ENCODE measurements at regions not wholly inside any gene's neighbourhood (a gene's known extent, or its start where the extent isn't known, plus 50 kb on each side); places are given as distances from the start of the nearest gene placed in this dataset.

DNA sequence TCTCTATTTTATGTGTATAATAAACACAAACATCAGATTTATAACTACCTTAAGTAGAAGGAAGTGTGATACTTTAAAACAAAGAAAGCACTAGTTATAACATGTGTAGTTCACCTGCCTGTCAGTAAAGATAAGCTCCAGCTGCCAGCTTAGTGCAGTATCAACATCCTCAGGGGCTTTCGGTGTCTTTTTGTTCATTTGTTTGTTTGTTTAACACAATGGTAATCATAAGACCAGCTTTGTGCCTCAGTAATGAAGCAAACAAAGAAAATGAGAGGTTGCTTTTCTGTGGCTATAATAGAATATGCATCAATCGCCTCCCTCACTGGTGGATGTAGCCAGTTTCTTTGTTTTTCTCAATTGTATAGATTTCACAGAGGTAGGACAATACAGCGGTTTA, 1499.0 kb upstream of the TMEFF2 start:
- no peak for ATAC-seq (replicated peaks in 1 of 4)
- no peaks in the 10 kb centered on the region for H3K4me1 Mint-ChIP-seq
- H3K36me3 Mint-ChIP-seq = no peaks in the 10 kb centered on the region
- no peaks in the 10 kb centered on the region for H3K27me3 ChIP-seq (replicated peaks in 1 of 2; ENCODE audit: control insufficient read depth in 2 of 2, extremely low read depth in 1 of 2, insufficient read depth in 2 of 2, low read length in 1 of 2)
- H3K27ac ChIP-seq (ENCODE audit: low read length) = no peak overlapping the region
- no peaks in the 10 kb centered on the region for H3K9me3 ChIP-seq
- ChIA-PET CTCF (no interaction called here), POLR2A (no interaction called here)
- no peak overlapping the region for H3K4me3 Mint-ChIP-seq
- no peak overlapping the region for H3K4me3 ChIP-seq (ENCODE audit: control insufficient read depth in 1 of 2, extremely low read depth in 1 of 2, low read length in 1 of 2)
- H3K27ac Mint-ChIP-seq = no peak overlapping the region
- H3K4me1 ChIP-seq (ENCODE audit: control insufficient read depth in 1 of 2, extremely low read depth in 1 of 2, insufficient read depth in 2 of 2, low read length in 2 of 2) = no peaks in the 10 kb centered on the region
- H3K9me3 Mint-ChIP-seq = no peaks in the 10 kb centered on the region
- H3K27me3 Mint-ChIP-seq = no peaks in the 10 kb centered on the region
- DNase-seq = no peak
- no peaks in the 10 kb centered on the region for H3K36me3 ChIP-seq (ENCODE audit: control insufficient read depth in 2 of 2, extremely low read depth in 1 of 2, insufficient read depth in 1 of 2, low read length in 1 of 2)
- WGBS (ENCODE audit: insufficient coverage) = 100% methylated on average over 1 of the region's 3 CpGs

DNA sequence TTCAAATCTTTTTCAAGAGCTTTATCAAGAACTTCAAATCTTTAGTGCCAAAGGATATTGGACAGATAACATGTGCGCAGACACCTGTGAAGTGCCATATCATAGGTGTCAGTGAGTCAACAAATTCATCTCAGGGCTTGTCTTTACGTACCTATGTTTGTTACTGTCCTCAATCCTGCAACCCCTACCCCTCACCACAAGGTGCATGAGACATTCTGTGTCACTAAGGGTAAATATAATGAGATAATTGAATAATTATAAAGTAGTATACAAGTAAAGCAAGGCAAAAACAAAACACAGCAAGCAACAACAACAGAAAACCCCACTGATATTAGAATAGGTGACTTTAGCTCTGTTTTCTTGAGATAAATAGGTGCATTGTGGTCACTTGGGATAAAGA, 1495.8 kb upstream of the TMEFF2 start:
- Mint-ChIP-seq H3K9me3 (no peaks in the 10 kb centered on the region), H3K4me3 (no peak overlapping the region), H3K27ac (no peak overlapping the region), H3K27me3 (no peaks in the 10 kb centered on the region), H3K4me1 (no peaks in the 10 kb centered on the region), H3K36me3 (no peaks in the 10 kb centered on the region)
- H3K27ac ChIP-seq (ENCODE audit: low read length) = no peak overlapping the region
- no peaks in the 10 kb centered on the region for H3K27me3 ChIP-seq (replicated peaks in 1 of 2; ENCODE audit: control insufficient read depth in 2 of 2, extremely low read depth in 1 of 2, insufficient read depth in 2 of 2, low read length in 1 of 2)
- H3K4me1 ChIP-seq (ENCODE audit: control insufficient read depth in 1 of 2, extremely low read depth in 1 of 2, insufficient read depth in 2 of 2, low read length in 2 of 2) = no peaks in the 10 kb centered on the region
- ChIA-PET POLR2A (no interaction called here), CTCF (no interaction called here)
- H3K36me3 ChIP-seq (ENCODE audit: control insufficient read depth in 2 of 2, extremely low read depth in 1 of 2, insufficient read depth in 1 of 2, low read length in 1 of 2) = no peaks in the 10 kb centered on the region
- no peak overlapping the region for H3K4me3 ChIP-seq (ENCODE audit: control insufficient read depth in 1 of 2, extremely low read depth in 1 of 2, low read length in 1 of 2)
- WGBS (ENCODE audit: insufficient coverage) = 100% methylated on average over 1 of the region's 2 CpGs
- DNase-seq (no peak), ATAC-seq (replicated peaks in 1 of 4) (no peak)
- H3K9me3 ChIP-seq = no peaks in the 10 kb centered on the region

DNA sequence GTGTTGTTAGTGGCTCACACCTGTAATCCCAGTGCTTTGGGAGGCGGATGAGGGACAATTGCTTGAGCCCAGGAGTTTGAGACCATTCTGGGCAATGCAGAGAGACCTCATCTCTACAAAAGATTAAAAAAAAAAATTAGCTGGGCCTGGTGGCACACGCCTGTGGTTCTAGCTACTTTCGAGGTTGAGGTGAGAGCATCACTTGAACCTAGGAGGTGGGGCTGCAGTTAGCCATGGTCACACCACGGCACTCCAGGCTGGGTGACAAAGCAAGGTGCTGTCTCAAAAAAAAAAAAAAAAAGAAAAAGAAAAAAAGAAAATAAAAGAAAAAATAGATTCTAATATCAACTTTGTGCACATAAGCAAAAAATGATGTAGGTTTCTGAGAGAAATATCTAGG, 1492.5 kb upstream of the TMEFF2 start:
- Mint-ChIP-seq H3K27me3 (no peaks in the 10 kb centered on the region), H3K9me3 (no peaks in the 10 kb centered on the region), H3K27ac (no peak overlapping the region), H3K4me3 (no peak overlapping the region), H3K36me3 (no peaks in the 10 kb centered on the region), H3K4me1 (no peaks in the 10 kb centered on the region)
- H3K27ac ChIP-seq (ENCODE audit: low read length) = no peak overlapping the region
- no CpG with 5 or more reads among the region's 4 CpGs for WGBS (ENCODE audit: insufficient coverage)
- H3K4me3 ChIP-seq (ENCODE audit: control insufficient read depth in 1 of 2, extremely low read depth in 1 of 2, low read length in 1 of 2) = no peak overlapping the region
- ChIA-PET POLR2A (no interaction called here), CTCF (no interaction called here)
- H3K4me1 ChIP-seq (ENCODE audit: control insufficient read depth in 1 of 2, extremely low read depth in 1 of 2, insufficient read depth in 2 of 2, low read length in 2 of 2) = no peaks in the 10 kb centered on the region
- no peaks in the 10 kb centered on the region for H3K9me3 ChIP-seq
- H3K36me3 ChIP-seq (ENCODE audit: control insufficient read depth in 2 of 2, extremely low read depth in 1 of 2, insufficient read depth in 1 of 2, low read length in 1 of 2) = no peaks in the 10 kb centered on the region
- DNase-seq (no peak), ATAC-seq (replicated peaks in 1 of 4) (no peak)
- H3K27me3 ChIP-seq (replicated peaks in 1 of 2; ENCODE audit: control insufficient read depth in 2 of 2, extremely low read depth in 1 of 2, insufficient read depth in 2 of 2, low read length in 1 of 2) = no peaks in the 10 kb centered on the region

DNA sequence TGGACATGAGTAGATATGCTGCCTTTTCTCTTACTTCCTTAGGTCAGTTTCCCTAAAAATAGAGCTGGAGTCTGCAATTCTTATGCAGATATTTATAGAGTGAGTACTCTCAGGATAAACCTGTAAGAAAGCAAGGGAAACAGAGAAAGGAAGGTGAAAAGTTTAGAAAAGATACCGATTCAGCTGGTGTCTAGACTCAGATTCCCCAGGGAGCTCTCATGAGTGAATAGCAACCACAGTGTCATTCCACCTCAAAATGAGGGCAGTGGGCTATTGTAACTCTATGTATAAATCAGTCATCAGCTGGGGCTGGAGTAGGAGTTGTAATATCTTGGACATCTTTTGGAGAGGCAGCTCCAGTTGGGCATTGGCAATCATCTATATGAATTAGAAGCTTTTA, 1485.1 kb upstream of the TMEFF2 start:
- H3K4me3 Mint-ChIP-seq = no peak overlapping the region
- H3K4me1 Mint-ChIP-seq = no peaks in the 10 kb centered on the region
- DNase-seq = no peak

DNA sequence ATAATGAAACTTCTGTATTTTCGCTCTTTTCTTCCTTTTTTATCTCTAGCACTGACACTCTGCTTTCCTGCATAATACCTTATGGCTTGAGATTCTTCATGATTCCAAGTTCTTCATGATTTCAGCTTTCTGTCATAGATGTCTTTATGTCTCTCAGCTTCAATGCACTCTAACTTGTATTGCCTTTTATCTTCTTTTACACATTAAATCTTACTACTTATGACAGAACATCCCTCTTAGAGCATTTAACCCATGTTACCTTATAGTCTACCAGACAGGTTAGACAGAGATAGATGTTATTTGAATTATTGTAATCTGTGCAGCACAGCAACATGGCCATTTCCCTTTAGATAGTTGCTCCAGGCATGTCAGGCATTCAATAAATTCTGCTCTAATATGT, 1475.7 kb upstream of the TMEFF2 start:
- Mint-ChIP-seq H3K36me3 (no peaks in the 10 kb centered on the region), H3K27ac (no peak overlapping the region), H3K27me3 (no peaks in the 10 kb centered on the region), H3K4me3 (no peak overlapping the region), H3K4me1 (no peaks in the 10 kb centered on the region), H3K9me3 (peaks cover 0 to 5% (median 0%) of the 10 kb centered on the region in 3 donors)
- ATAC-seq (replicated peaks in 1 of 4) = no peak
- H3K9me3 ChIP-seq = no peaks in the 10 kb centered on the region
- POLR2A ChIA-PET = no interaction called here
- no peaks in the 10 kb centered on the region for H3K27me3 ChIP-seq (replicated peaks in 1 of 2; ENCODE audit: control insufficient read depth in 2 of 2, extremely low read depth in 1 of 2, insufficient read depth in 2 of 2, low read length in 1 of 2)
- no peaks in the 10 kb centered on the region for H3K36me3 ChIP-seq (ENCODE audit: control insufficient read depth in 2 of 2, extremely low read depth in 1 of 2, insufficient read depth in 1 of 2, low read length in 1 of 2)
- no peak for DNase-seq
- CTCF ChIA-PET = no interaction called here
- H3K4me1 ChIP-seq (ENCODE audit: control insufficient read depth in 1 of 2, extremely low read depth in 1 of 2, insufficient read depth in 2 of 2, low read length in 2 of 2) = no peaks in the 10 kb centered on the region
- no peak overlapping the region for H3K27ac ChIP-seq (ENCODE audit: low read length)
- H3K4me3 ChIP-seq (ENCODE audit: control insufficient read depth in 1 of 2, extremely low read depth in 1 of 2, low read length in 1 of 2) = no peak overlapping the region
- 50% methylated on average over 1 of the region's 1 CpG for WGBS (ENCODE audit: insufficient coverage)

More for the DNA sequence above, 1485.1 kb upstream of the TMEFF2 start:
- CTCF ChIA-PET = no interaction called here
- 40% methylated on average over 1 of the region's 1 CpG for WGBS (ENCODE audit: insufficient coverage)
- H3K36me3 Mint-ChIP-seq = no peaks in the 10 kb centered on the region
- H3K27me3 Mint-ChIP-seq = no peaks in the 10 kb centered on the region
- Histone ChIP-seq H3K4me1 (ENCODE audit: control insufficient read depth in 1 of 2, extremely low read depth in 1 of 2, insufficient read depth in 2 of 2, low read length in 2 of 2) (no peaks in the 10 kb centered on the region), H3K27ac (ENCODE audit: low read length) (no peak overlapping the region), H3K36me3 (ENCODE audit: control insufficient read depth in 2 of 2, extremely low read depth in 1 of 2, insufficient read depth in 1 of 2, low read length in 1 of 2) (no peaks in the 10 kb centered on the region), H3K27me3 (replicated peaks in 1 of 2; ENCODE audit: control insufficient read depth in 2 of 2, extremely low read depth in 1 of 2, insufficient read depth in 2 of 2, low read length in 1 of 2) (no peaks in the 10 kb centered on the region), H3K4me3 (ENCODE audit: control insufficient read depth in 1 of 2, extremely low read depth in 1 of 2, low read length in 1 of 2) (no peak overlapping the region), H3K9me3 (no peaks in the 10 kb centered on the region)
- ATAC-seq (replicated peaks in 1 of 4) = no peak
- no peaks in the 10 kb centered on the region for H3K9me3 Mint-ChIP-seq
- H3K27ac Mint-ChIP-seq = no peak overlapping the region
- POLR2A ChIA-PET = no interaction called here

DNA sequence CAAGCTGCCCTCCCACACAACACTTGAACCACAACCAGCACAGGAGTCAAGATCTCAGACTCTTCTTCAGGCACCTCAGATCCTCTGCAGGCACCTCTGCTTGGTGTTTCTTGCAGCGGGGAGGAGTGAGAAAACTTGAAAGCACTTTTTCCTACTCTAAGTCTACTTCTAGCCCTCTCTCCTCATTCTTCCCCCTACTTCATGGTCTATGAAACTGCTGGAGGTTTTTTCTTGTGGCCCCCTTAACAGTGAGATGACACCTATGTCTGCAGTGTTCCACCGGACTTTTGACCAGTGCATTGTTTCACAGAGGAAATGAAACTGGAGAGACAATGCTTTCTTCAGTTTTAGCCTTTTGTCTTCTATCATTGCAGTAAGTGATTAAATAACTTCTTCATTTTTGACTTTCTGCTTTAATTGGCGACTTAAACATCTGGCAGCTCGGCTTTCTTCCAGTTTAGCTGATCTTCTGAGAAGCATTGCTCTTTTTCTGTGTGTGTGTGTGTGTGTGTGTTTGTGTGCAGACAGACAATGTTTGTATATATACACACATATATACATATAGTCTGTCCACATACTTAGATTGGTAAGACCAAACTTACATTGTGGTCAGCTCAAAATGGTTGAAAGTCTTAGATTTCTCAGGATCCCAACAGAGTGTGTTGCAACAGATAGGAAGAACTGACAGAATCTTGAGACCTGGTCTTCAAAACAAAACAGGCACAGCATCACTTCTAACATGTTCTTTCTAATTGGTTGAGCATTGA, 1474.0 kb upstream of the TMEFF2 start:
- no CpG with 5 or more reads among the region's 4 CpGs for WGBS (ENCODE audit: insufficient coverage)
- no peak for ATAC-seq (replicated peaks in 1 of 4)
- no peaks in the 10 kb centered on the region for H3K36me3 ChIP-seq (ENCODE audit: control insufficient read depth in 2 of 2, extremely low read depth in 1 of 2, insufficient read depth in 1 of 2, low read length in 1 of 2)
- Mint-ChIP-seq H3K9me3 (peaks cover 0 to 5% (median 0%) of the 10 kb centered on the region in 3 donors), H3K27me3 (no peaks in the 10 kb centered on the region), H3K27ac (no peak overlapping the region), H3K4me1 (no peaks in the 10 kb centered on the region), H3K36me3 (no peaks in the 10 kb centered on the region), H3K4me3 (no peak overlapping the region)
- no peak overlapping the region for H3K4me3 ChIP-seq (ENCODE audit: control insufficient read depth in 1 of 2, extremely low read depth in 1 of 2, low read length in 1 of 2)
- ChIA-PET POLR2A (interaction anchor here in 1 of 2 donors (0.6 kb wide), 1 partner anchor 15 kb away, joined by 3 read pairs; no protein-coding TSS in a partner anchor), CTCF (no interaction called here)
- no peaks in the 10 kb centered on the region for H3K4me1 ChIP-seq (ENCODE audit: control insufficient read depth in 1 of 2, extremely low read depth in 1 of 2, insufficient read depth in 2 of 2, low read length in 2 of 2)
- H3K27me3 ChIP-seq (replicated peaks in 1 of 2; ENCODE audit: control insufficient read depth in 2 of 2, extremely low read depth in 1 of 2, insufficient read depth in 2 of 2, low read length in 1 of 2) = no peaks in the 10 kb centered on the region
- H3K9me3 ChIP-seq = no peaks in the 10 kb centered on the region
- H3K27ac ChIP-seq (ENCODE audit: low read length) = no peak overlapping the region
- no peak for DNase-seq

DNA sequence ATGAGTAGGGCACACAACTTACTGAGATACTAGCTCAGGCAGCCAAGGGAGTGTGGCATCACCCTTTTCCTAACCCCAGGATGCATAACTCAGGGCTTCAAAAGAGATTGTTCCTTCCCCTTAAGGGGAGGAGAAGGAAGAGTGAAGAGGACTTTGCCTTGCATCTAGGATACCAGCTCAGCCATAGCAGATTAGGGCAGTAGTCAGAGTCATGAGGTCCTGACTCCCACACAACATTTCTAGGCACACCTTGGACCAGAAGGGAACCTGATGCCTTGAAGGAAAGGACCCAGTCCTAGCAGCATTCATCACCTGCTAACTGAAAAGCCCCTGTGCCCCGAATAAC, 1433.2 kb upstream of the TMEFF2 start:
- H3K27ac ChIP-seq (ENCODE audit: low read length) = no peak overlapping the region
- CTCF ChIA-PET = no interaction called here
- H3K36me3 Mint-ChIP-seq = no peaks in the 10 kb centered on the region

More for the DNA sequence above, 1433.2 kb upstream of the TMEFF2 start:
- Mint-ChIP-seq H3K9me3 (peaks cover 5 to 11% (median 8%) of the 10 kb centered on the region in 3 donors), H3K27me3 (no peaks in the 10 kb centered on the region), H3K4me3 (no peak overlapping the region), H3K27ac (no peak overlapping the region), H3K4me1 (no peaks in the 10 kb centered on the region)
- ATAC-seq (replicated peaks in 1 of 4) (no peak), DNase-seq (no peak)
- POLR2A ChIA-PET = no interaction called here
- Histone ChIP-seq H3K36me3 (ENCODE audit: control insufficient read depth in 2 of 2, extremely low read depth in 1 of 2, insufficient read depth in 1 of 2, low read length in 1 of 2) (no peaks in the 10 kb centered on the region), H3K4me3 (ENCODE audit: control insufficient read depth in 1 of 2, extremely low read depth in 1 of 2, low read length in 1 of 2) (no peak overlapping the region), H3K4me1 (ENCODE audit: control insufficient read depth in 1 of 2, extremely low read depth in 1 of 2, insufficient read depth in 2 of 2, low read length in 2 of 2) (no peaks in the 10 kb centered on the region), H3K9me3 (no peaks in the 10 kb centered on the region), H3K27me3 (replicated peaks in 1 of 2; ENCODE audit: control insufficient read depth in 2 of 2, extremely low read depth in 1 of 2, insufficient read depth in 2 of 2, low read length in 1 of 2) (peaks cover 0 to 2% of the 10 kb centered on the region in 2 experiments)
- WGBS (ENCODE audit: insufficient coverage) = no CpG with 5 or more reads among the region's 1 CpG

Data from T-cell (primary cell).